ENCODE measurements at regions not wholly inside any gene's neighbourhood (a gene's known extent, or its start where the extent isn't known, plus 50 kb on each side); places are given as distances from the start of the nearest gene placed in this dataset.
"Not testable (repeated sequence)": the region's sequence is repeated elsewhere in the genome, so short reads cannot be mapped to it uniquely, and the experiment has no call there.

- no peak for DNase-seq (ENCODE audit: low read depth, low spot score)
- no peak overlapping the region for H3K27ac ChIP-seq
Observed at GRCh38 chr2:126244937-126245336, 411.0 kb upstream of the GYPC start.

DNA sequence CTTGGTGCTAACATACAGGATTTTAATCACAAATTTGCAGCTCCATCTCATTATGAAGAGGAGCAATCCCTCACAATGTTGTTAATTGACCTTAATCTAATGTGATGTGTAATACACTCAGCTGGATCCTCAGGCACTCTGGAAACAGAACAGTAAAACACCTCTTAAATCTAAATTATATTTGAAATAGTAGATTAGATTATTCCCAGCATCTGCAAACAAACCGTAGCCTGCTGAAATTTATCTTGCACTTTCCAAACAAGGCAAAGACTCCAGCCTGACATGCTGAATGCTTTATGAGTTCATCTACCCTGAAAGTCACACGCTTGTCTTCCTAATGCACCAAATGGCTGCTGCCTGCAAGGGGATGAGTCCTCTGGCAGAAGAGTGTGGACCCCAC lies 402.3 kb upstream of the GYPC start:
- no peak overlapping the region for H3K27ac ChIP-seq
- no peak for DNase-seq (ENCODE audit: low read depth, low spot score)

DNA sequence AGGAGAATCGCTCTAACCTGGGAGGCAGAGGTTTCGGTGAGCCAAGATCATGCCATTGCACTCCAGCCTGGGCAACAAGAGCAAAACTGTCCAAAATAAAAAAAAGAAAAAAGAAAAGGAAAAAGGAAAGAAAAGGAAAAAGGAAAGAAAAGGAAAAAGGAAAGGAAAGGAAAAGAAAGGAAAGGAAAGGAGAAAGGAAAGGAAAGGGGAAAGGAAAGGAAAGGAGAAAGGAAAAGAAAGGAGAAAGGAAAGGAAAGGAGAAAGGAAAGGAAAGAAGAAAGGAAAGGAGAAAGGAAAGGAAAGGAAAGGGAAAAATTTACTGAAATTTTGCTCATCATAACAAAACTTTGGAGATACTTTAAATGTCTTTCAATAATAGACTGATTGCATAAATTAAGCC lies 391.3 kb upstream of the GYPC start:
- no peak for DNase-seq (ENCODE audit: low read depth, low spot score)
- no peak overlapping the region for H3K27ac ChIP-seq

DNA sequence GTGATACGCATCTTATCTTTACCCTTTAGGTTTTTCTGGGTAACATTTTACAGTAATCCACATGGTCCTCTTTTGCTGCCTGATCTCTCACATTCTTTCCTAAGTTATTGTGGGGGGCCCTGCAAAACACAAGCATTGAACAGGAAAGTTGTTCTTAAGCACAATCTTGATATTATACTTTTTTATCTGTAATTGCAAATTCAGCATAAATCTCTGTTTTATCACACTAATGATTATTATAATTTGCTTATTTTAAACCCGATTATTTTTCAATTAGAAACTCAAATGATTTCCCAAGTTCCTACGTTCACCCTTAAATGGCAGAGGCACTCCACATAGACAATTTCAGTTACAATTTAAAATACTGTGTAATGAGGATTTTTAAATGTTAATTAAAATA lies 386.0 kb upstream of the GYPC start:
- DNase-seq (ENCODE audit: low read depth, low spot score) = no peak

GRCh38 chr2:126270587-126270986 lies 385.4 kb upstream of the GYPC start:
- no peak overlapping the region for H3K27ac ChIP-seq
- DNase-seq (ENCODE audit: low read depth, low spot score) = no peak

More for the DNA sequence above, 386.0 kb upstream of the GYPC start:
- H3K27ac ChIP-seq = no peak overlapping the region

DNA sequence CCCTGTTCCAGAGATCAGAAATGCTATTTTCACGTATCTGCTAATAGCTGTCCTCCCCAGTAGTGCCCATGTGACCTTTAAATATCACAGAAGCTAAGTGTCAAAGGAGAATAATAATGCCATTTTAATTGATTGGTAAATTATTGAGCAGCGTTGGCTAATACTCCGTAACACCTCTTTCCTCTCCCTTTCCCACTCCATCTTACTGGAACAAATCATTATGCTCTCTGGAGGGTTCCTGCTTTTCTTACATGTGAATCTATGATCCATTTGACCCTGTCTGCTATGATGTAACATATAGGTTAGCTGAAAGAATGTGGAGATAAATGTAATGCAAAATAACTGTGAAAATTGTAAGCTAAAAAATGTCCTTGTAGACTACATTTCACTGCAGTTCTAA lies 383.6 kb upstream of the GYPC start:
- no peak overlapping the region for H3K27ac ChIP-seq
- DNase-seq (ENCODE audit: low read depth, low spot score) = no peak

DNA sequence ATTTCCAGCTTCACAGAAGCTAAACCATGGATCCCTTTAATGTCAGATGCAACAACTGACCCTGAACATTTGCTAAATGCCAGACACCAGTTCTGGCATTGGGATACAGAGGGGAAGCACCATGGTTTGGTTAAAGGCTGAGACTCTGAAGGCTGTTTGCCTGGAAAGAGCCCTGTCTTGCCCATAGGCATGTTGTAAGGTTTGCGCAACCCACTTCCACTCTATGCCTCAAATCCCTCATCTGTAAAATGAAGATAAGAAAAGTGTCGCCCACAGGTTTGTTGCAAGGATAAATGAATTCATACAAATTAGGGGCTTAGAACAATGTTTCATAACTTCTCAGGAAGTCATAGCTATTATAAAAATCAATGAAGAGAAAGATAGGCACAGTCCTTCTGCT lies 380.9 kb upstream of the GYPC start:
- H3K27ac ChIP-seq = no peak overlapping the region
- no peak for DNase-seq (ENCODE audit: low read depth, low spot score)

- not testable (repeated sequence) for H3K27ac ChIP-seq; DNase-seq (ENCODE audit: low read depth, low spot score)
Observed at GRCh38 chr2:126276268-126276667, 379.7 kb upstream of the GYPC start.

GRCh38 chr2:126288362-126288761 lies 367.6 kb upstream of the GYPC start:
- DNase-seq (ENCODE audit: low read depth, low spot score) = no peak
- H3K27ac ChIP-seq = no peak overlapping the region

- H3K27ac ChIP-seq; DNase-seq (ENCODE audit: low read depth, low spot score): not testable (repeated sequence)
Observed at GRCh38 chr2:126293962-126294361, 362.0 kb upstream of the GYPC start.

DNA sequence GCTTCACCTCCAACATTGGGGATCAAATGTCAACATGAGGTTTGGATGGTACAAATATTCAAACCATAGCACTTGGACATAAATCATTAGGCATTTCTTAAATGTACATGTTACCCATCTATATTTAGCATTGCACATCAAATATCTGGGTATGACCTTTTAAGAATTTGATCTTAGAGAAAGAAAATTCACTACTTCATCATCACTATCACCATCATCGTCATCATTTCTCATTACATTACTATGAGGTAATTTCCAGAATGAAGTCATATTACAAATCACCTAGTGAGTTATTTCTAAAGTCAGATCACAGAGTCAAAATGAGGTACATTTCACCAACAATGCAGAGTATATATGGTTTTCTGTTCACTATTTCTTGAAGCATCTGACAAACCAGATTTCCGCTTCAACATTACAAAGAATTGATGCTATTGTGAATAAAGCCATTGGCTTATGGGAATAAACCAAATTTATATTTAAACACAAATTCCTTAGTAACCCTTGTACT lies 356.4 kb upstream of the GYPC start:
- no peak for DNase-seq (ENCODE audit: low read depth, low spot score)
- no peak overlapping the region for H3K27ac ChIP-seq

DNA sequence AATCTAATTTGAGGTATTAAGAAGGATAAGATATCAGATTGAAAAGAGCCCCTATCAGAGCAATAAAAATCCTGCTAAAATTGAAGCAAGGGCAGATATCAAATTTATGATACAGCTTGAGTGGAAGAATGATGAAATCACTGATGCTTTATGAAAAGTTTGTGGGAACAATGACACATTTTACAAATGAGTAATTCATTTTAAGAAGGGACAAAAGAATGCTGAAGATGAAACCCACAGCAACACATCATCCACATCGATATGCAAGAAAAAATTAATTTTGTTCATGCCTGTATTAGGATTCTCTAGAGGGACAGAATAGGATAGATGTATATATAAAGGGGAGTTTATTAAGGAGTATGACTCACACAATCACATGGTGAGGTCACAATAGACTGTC lies 355.6 kb upstream of the GYPC start:
- no peak for DNase-seq (ENCODE audit: low read depth, low spot score)
- no peak overlapping the region for H3K27ac ChIP-seq

- DNase-seq (ENCODE audit: low read depth, low spot score) = no peak
- H3K27ac ChIP-seq = no peak overlapping the region
Observed at GRCh38 chr2:126302043-126302442, 353.9 kb upstream of the GYPC start.

- no peak overlapping the region for H3K27ac ChIP-seq
- no peak for DNase-seq (ENCODE audit: low read depth, low spot score)
Observed at GRCh38 chr2:126303113-126303512, 352.8 kb upstream of the GYPC start.

DNA sequence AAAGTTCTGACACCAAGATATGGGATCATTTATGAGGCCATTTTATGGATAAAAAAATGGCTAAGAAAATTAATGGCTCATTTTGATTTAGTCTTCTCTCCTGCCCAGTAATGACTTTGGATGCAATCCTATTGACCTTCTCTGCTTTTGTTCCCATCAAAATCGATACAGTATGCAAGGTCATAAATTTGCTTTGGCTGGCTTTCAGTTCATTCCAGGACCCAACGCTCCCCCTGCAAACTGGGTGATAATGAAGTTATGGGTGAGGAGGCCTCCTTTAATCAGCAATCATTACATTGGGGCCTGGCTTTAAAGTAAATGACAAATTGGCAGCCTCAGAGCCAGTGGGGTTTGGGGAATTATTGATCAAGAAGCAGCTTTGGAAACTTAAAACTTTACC lies 351.8 kb upstream of the GYPC start:
- no peak for DNase-seq (ENCODE audit: low read depth, low spot score)
- no peak overlapping the region for H3K27ac ChIP-seq

GRCh38 chr2:126306539-126306938 lies 349.4 kb upstream of the GYPC start:
- no peak overlapping the region for H3K27ac ChIP-seq
- DNase-seq (ENCODE audit: low read depth, low spot score) = no peak

GRCh38 chr2:126307740-126308139 lies 348.2 kb upstream of the GYPC start:
- H3K27ac ChIP-seq = no peak overlapping the region
- DNase-seq (ENCODE audit: low read depth, low spot score) = no peak

GRCh38 chr2:126309185-126309584 lies 346.8 kb upstream of the GYPC start:
- no peak overlapping the region for H3K27ac ChIP-seq
- DNase-seq (ENCODE audit: low read depth, low spot score) = no peak

DNA sequence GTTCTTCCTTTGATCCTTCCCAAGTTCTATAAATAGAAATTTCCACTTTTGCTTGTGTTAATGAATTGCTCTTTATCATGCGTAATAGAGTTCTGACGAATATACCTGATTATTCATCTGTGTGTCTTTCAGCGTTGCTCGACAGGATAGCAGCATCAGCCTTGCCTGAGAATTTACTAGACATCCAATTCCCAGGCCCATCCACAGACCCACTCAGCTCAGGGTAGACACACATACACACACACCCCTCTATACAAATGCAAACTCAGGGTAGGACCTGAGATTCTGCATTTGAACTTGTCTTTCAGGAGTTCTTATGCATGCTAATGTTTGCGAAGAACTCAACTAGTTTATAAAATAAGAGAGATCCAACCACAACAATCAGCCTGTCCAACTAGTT lies 343.4 kb upstream of the GYPC start:
- no peak for DNase-seq (ENCODE audit: low read depth, low spot score)
- no peak overlapping the region for H3K27ac ChIP-seq

- H3K27ac ChIP-seq = no peak overlapping the region
- no peak for DNase-seq (ENCODE audit: low read depth, low spot score)
Observed at GRCh38 chr2:126315828-126316227, 340.1 kb upstream of the GYPC start.

DNA sequence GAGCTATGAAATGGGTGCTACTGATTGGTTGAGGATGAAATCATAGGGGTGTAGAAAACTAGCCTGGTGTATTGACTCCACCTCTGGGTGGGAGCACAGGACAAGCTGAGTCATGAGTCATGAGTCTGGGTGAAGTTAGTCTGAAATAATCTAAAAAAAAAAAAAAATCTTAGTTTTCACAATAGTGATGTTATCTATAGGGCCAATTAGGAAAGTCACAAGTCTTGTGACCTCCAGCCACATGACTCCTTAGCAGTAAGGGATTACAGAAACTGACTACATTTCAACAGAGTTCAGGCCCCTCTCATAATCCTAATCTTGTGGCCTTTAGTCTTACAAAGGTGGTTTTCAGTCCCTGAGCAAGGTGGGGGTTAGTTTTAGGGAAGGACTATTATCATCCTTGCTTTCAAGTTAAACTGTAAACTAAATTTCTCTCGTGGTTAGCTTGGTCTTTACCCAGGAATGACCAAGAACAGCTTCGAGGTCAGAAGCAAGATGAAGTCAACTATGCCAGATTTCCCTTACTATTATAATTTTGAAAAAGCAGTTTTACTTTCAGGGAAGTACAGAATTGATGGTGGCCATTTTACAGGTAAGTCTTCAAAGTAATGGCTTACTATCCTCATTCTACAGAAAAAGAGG lies 338.0 kb upstream of the GYPC start:
- no peak overlapping the region for H3K27ac ChIP-seq
- DNase-seq (ENCODE audit: low read depth, low spot score) = no peak

DNA sequence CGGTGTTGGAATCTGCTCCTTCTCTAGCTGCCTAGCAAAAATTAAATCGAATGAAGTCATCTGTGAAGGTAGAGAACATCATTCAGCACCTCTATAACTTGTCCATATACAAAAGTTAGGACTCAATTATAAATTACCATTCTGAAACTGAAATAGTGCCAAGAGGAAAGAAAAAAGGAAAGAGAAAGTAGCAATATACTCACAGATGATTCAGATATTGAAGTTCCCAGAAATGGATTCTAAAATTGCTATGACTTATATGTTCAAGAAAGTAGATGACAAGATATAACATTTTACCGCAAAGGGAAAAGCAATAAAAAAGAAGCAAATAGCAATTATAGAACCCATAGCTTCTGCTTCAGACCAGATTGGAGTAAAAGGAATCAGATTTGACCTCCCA lies 333.6 kb upstream of the GYPC start:
- no peak for DNase-seq (ENCODE audit: low read depth, low spot score)
- no peak overlapping the region for H3K27ac ChIP-seq

- no peak overlapping the region for H3K27ac ChIP-seq
- DNase-seq (ENCODE audit: low read depth, low spot score) = no peak
Observed at GRCh38 chr2:126325202-126325601, 330.8 kb upstream of the GYPC start.
